PC-3 (cell line): ENCODE measurements at regions not wholly inside any gene's neighbourhood (a gene's known extent, or its start where the extent isn't known, plus 50 kb on each side); places are given as distances from the start of the nearest gene placed in this dataset.

ENCODE experiments used
- CTCF ChIP-seq: fragments of 300-600 bp; sonication (generic); conservative IDR thresholded peaks from 2 replicates; pipeline ENCODE4 v1.5.1; 2017; ENCODE audit warnings: antibody characterized with exemption, low read depth, mild to moderate bottlenecking, low read length
- EZH2 ChIP-seq: fragments of 300-600 bp; sonication (generic); IDR thresholded peaks from one replicate; pipeline ENCODE4 v1.6.1; 2017; ENCODE audit warnings: antibody characterized with exemption, mild to moderate bottlenecking, low read length; ENCODE audit not compliant: unreplicated experiment

GRCh38 chr5:113692466-113692865 is 179.0 kb downstream of the YTHDC2 start:
- no peak for TF ChIP-seq EZH2
- no peak for TF ChIP-seq CTCF
